NCI-H460 (cell line): ENCODE measurements at regions not wholly inside any gene's neighbourhood (a gene's known extent, or its start where the extent isn't known, plus 50 kb on each side); places are given as distances from the start of the nearest gene placed in this dataset.

Experiments used
- DNase-seq: peaks from one replicate; pipeline ENCODE4 v3.0.0-alpha.2; 2016; ENCODE audit warnings: low read depth; ENCODE audit errors: extremely low read depth

GRCh38 chr2:122875091-122875865 is 1119.8 kb downstream of the TSN start:
- DNase-seq = no peak

- DNase-seq = no peak
Observed at GRCh38 chr2:122883849-122884248, 1128.4 kb downstream of the TSN start.

- DNase-seq = no peak
Observed at GRCh38 chr2:122884889-122885288, 1129.4 kb downstream of the TSN start.

- DNase-seq = no peak
Observed at GRCh38 chr2:122885436-122885835, 1130.0 kb downstream of the TSN start.

- DNase-seq = no peak
Observed at GRCh38 chr2:122886479-122887145, 1131.2 kb downstream of the TSN start.

GRCh38 chr2:122899614-122900013 is 1125.5 kb upstream of the CNTNAP5 start:
- DNase-seq = no peak

GRCh38 chr2:122905431-122905830 is 1119.7 kb upstream of the CNTNAP5 start:
- no peak for DNase-seq

GRCh38 chr2:122908159-122908558 is 1116.9 kb upstream of the CNTNAP5 start:
- no peak for DNase-seq

GRCh38 chr2:122927197-122927596 is 1097.9 kb upstream of the CNTNAP5 start:
- no peak for DNase-seq

GRCh38 chr2:122927710-122928557 is 1097.2 kb upstream of the CNTNAP5 start:
- no peak for DNase-seq

- no peak for DNase-seq
Observed at GRCh38 chr2:122929347-122929746, 1095.7 kb upstream of the CNTNAP5 start.

GRCh38 chr2:122935506-122935905 is 1089.6 kb upstream of the CNTNAP5 start:
- DNase-seq = no peak

GRCh38 chr2:122939796-122940195 is 1085.3 kb upstream of the CNTNAP5 start:
- DNase-seq = no peak

- no peak for DNase-seq
Observed at GRCh38 chr2:122949523-122949922, 1075.6 kb upstream of the CNTNAP5 start.

- DNase-seq = no peak
Observed at GRCh38 chr2:122955776-122956175, 1069.3 kb upstream of the CNTNAP5 start.

GRCh38 chr2:122960759-122961641 is 1064.1 kb upstream of the CNTNAP5 start:
- DNase-seq = peak; percentile 72

GRCh38 chr2:122966461-122966860 is 1058.6 kb upstream of the CNTNAP5 start:
- DNase-seq = no peak

GRCh38 chr2:122977580-122977979 is 1047.5 kb upstream of the CNTNAP5 start:
- DNase-seq = no peak

GRCh38 chr2:122980671-122981070 is 1044.4 kb upstream of the CNTNAP5 start:
- no peak for DNase-seq

GRCh38 chr2:122982936-122983335 is 1042.2 kb upstream of the CNTNAP5 start:
- DNase-seq = no peak
